ENCODE measurements at regions not wholly inside any gene's neighbourhood (a gene's known extent, or its start where the extent isn't known, plus 50 kb on each side); places are given as distances from the start of the nearest gene placed in this dataset.

- no peak overlapping the region for H3K9ac ChIP-seq (ENCODE audit: low read length)
These were observed 317.6 kb upstream of the KIAA1217 start for GRCh38 chr10:23891301-23891700.

More at GRCh38 chr10:23891301-23891700, 317.6 kb upstream of the KIAA1217 start:
- ChIA-PET RAD21 (ENCODE audit: low non-redundant PET in 1 of 2, low total read pairs in 2 of 2, uncharacterized antibody in 2 of 2, unreplicated experiment in 2 of 2) (no interaction called here), CTCF (no interaction called here), POLR2A (no interaction called here)
- DNase-seq (ENCODE audit: low read depth, low spot score) (no peak), ATAC-seq (no peak)
- Histone ChIP-seq H3K9me3 (ENCODE audit: control insufficient read depth in 1 of 2, insufficient read depth in 1 of 2, low read depth in 1 of 2, low read length in 2 of 2) (no peaks in the 10 kb centered on the region), H3K9me2 (ENCODE audit: insufficient read depth) (no peaks in the 10 kb centered on the region), H3K36me3 (ENCODE audit: control insufficient read depth in 1 of 2, insufficient read depth in 2 of 2, low read length in 2 of 2) (no peaks in the 10 kb centered on the region), H3K79me2 (ENCODE audit: insufficient read depth, low read length) (no peaks in the 10 kb centered on the region), H3K27ac (ENCODE audit: low read depth, low read length) (no peak overlapping the region), H3K4me2 (ENCODE audit: low read length) (no peak overlapping the region), H4K20me1 (ENCODE audit: insufficient read depth) (no peaks in the 10 kb centered on the region), H3K4me1 (ENCODE audit: control insufficient read depth in 1 of 2, insufficient read depth in 2 of 2, low read length in 2 of 2) (no peaks in the 10 kb centered on the region), H3K4me3 (replicated peaks in 1 of 2; ENCODE audit: low read depth in 1 of 2, low read length in 2 of 2) (no peak overlapping the region), H3K27me3 (ENCODE audit: insufficient read depth, low read length) (no peaks in the 10 kb centered on the region), H2AFZ (ENCODE audit: low read depth, low read length, poor library complexity, severe bottlenecking) (no peak overlapping the region)
- intact Hi-C loops (cut with micrococcal nuclease): no loop called here
- TF ChIP-seq TCF7L2 (IDR thresholded peaks at IDR 0.05; ENCODE audit: borderline replicate concordance, extremely low read depth, insufficient read depth, insufficient read length) (no peak), ELF1 (IDR thresholded peaks at IDR 0.05; ENCODE audit: borderline replicate concordance, low read depth) (no peak), REST (IDR thresholded peaks at IDR 0.05; ENCODE audit: low read depth) (no peak)
- BruUV-seq (replicated peaks): no TSS peak
